H1 (cell line): ENCODE measurements at regions not wholly inside any gene's neighbourhood (a gene's known extent, or its start where the extent isn't known, plus 50 kb on each side); places are given as distances from the start of the nearest gene placed in this dataset.

Source experiments
- CTCF ChIA-PET: fragments of 300-600 bp; sonication (Branson Sonifier 250); formaldehyde crosslinking; loops from one replicate; lab custom pipeline; 2021; ENCODE audit not compliant: partially characterized antibody; lab: Charles Lee
- POLR2A ChIA-PET: fragments of 300-600 bp; sonication (Branson Sonifier 250); formaldehyde crosslinking; loops from one replicate; lab custom pipeline; 2021; ENCODE audit warnings: inconsistent platforms; ENCODE audit not compliant: partially characterized antibody; lab: Charles Lee
- DNase-seq, 2 experiments: peaks; one replicate each; pipeline versions ENCODE4 v3.0.0 to v3.0.0-alpha.2; 2010 to 2022; ENCODE audit warnings: low spot score in 2 of 2, low read depth in 1 of 2, mixed read lengths in 1 of 2
- FAIRE-seq: peaks from 2 replicates; lab custom pipeline; 2011; peaks lifted over from hg19 to GRCh38; lab: Jason Lieb, UNC
- H2AFZ ChIP-seq: 2 replicates; pipeline ENCODE4 v1.8.1; 2012; ENCODE audit warnings: low read length, inconsistent platforms
- H2AK5ac ChIP-seq: 2 replicates; pipeline ENCODE4 v1.6.1; 2013; ENCODE audit warnings: low read depth, low read length
- H2BK120ac ChIP-seq: replicated peaks from 2 replicates; pipeline ENCODE3; 2013; ENCODE audit warnings: low read depth, low read length, inconsistent platforms
- H2BK12ac ChIP-seq: 2 replicates; pipeline ENCODE4 v1.6.1; 2013; ENCODE audit warnings: low read depth, low read length
- H2BK15ac ChIP-seq: 2 replicates; pipeline ENCODE4 v1.6.1; 2013; ENCODE audit warnings: low read length
- H2BK20ac ChIP-seq: 2 replicates; pipeline ENCODE4 v1.6.1; 2013; ENCODE audit warnings: low read length
- H2BK5ac ChIP-seq: 2 replicates; pipeline ENCODE4 v1.6.1; 2013; ENCODE audit warnings: low read depth, low read length
- H3K14ac ChIP-seq: 2 replicates; pipeline ENCODE4 v1.6.1; 2013; ENCODE audit warnings: inconsistent platforms; ENCODE audit not compliant: insufficient read length
- H3K18ac ChIP-seq: 2 replicates; pipeline ENCODE4 v1.6.1; 2013; ENCODE audit warnings: low read length; ENCODE audit errors: extremely low read depth
- H3K23ac ChIP-seq: 2 replicates; pipeline ENCODE4 v1.6.1; 2013; ENCODE audit warnings: inconsistent platforms; ENCODE audit not compliant: insufficient read length
- H3K23me2 ChIP-seq: 2 replicates; pipeline ENCODE4 v1.6.1; 2013; ENCODE audit warnings: low read depth, low read length
- H3K27ac ChIP-seq: 2 replicates; pipeline ENCODE4 v1.6.1; 2011; ENCODE audit warnings: low read depth, low read length, inconsistent platforms
- H3K27me3 ChIP-seq, 4 experiments: replicated peaks in 1 of 4; 1 replicate in 1 of 4; 2 replicates in 3 of 4; pipeline versions ENCODE4 v1.6.1 to v1.8.1; 2011 to 2013; ENCODE audit warnings: low read length in 3 of 4, mild to moderate bottlenecking in 3 of 4, inconsistent platforms in 2 of 4, mixed read lengths in 2 of 4, moderate library complexity in 1 of 4; ENCODE audit not compliant: control insufficient read depth in 3 of 4, insufficient read depth in 3 of 4; ENCODE audit errors: extremely low read depth in 1 of 4
- H3K36me3 ChIP-seq, 4 experiments: 2 replicates each; pipeline versions ENCODE4 v1.6.1 to v1.8.1; 2011 to 2013; ENCODE audit warnings: mild to moderate bottlenecking in 4 of 4, low read length in 3 of 4, moderate library complexity in 2 of 4, control low read depth in 1 of 4, inconsistent platforms in 1 of 4; ENCODE audit not compliant: insufficient read depth in 4 of 4, control insufficient read depth in 2 of 4
- H3K4ac ChIP-seq: replicated peaks from 2 replicates; pipeline ENCODE3; 2013; ENCODE audit warnings: low read length, low read depth, mixed read lengths, inconsistent platforms; ENCODE audit not compliant: insufficient read length
- H3K4me1 ChIP-seq, 4 experiments: replicated peaks in 1 of 4; 1 replicate in 1 of 4; 2 replicates in 3 of 4; pipeline versions ENCODE4 v1.6.1 to v1.8.1; 2011 to 2013; ENCODE audit warnings: low read length in 3 of 4, inconsistent platforms in 2 of 4, mixed read lengths in 1 of 4; ENCODE audit not compliant: insufficient read depth in 4 of 4, control insufficient read depth in 3 of 4
- H3K4me2 ChIP-seq, 2 experiments: 2 replicates each; pipeline versions ENCODE4 v1.6.1 to v1.8.1; 2011 to 2013; ENCODE audit warnings: low read depth in 2 of 2, low read length in 2 of 2, control low read depth in 1 of 2, inconsistent platforms in 1 of 2, mild to moderate bottlenecking in 1 of 2; ENCODE audit not compliant: insufficient read depth in 1 of 2
- H3K4me3 ChIP-seq, 4 experiments: fragments of 200-600, 300-600 bp in 1 of 4; sonication (generic), shearing (Covaris generic), sonication (Bioruptor Twin) in 1 of 4; 2 replicates each; pipeline versions ENCODE4 v1.5.1 to v1.8.1; 2011 to 2016; ENCODE audit warnings: low read length in 4 of 4, low read depth in 3 of 4, control low read depth in 2 of 4, inconsistent platforms in 2 of 4, mild to moderate bottlenecking in 2 of 4, mixed read lengths in 1 of 4, moderate library complexity in 1 of 4; ENCODE audit not compliant: insufficient read depth in 2 of 4; ENCODE audit errors: extremely low read depth in 1 of 4
- H3K56ac ChIP-seq: replicated peaks from 2 replicates; pipeline ENCODE3; 2013; ENCODE audit warnings: low read depth, mild to moderate bottlenecking, mixed read lengths, low read length, inconsistent platforms; ENCODE audit not compliant: insufficient read length
- H3K79me1 ChIP-seq: 2 replicates; pipeline ENCODE4 v1.6.1; 2013; ENCODE audit warnings: low read depth, low read length, control low read depth
- H3K79me2 ChIP-seq, 2 experiments: 2 replicates each; pipeline versions ENCODE4 v1.6.1 to v1.8.1; 2012 to 2013; ENCODE audit warnings: low read length in 2 of 2, mild to moderate bottlenecking in 2 of 2, inconsistent platforms in 1 of 2; ENCODE audit not compliant: insufficient read depth in 2 of 2, control insufficient read depth in 1 of 2
- H3K9ac ChIP-seq, 4 experiments: replicated peaks in 1 of 4; 1 replicate in 1 of 4; 2 replicates in 3 of 4; pipeline versions ENCODE4 v1.6.1 to v1.8.1; 2011 to 2013; ENCODE audit warnings: low read depth in 3 of 4, low read length in 3 of 4, control low read depth in 2 of 4, mild to moderate bottlenecking in 2 of 4, moderate library complexity in 2 of 4, inconsistent platforms in 1 of 4; ENCODE audit errors: extremely low read depth in 1 of 4
- H3K9me3 ChIP-seq, 2 experiments: 2 replicates each; pipeline versions ENCODE4 v1.6.1 to v1.8.1; 2012 to 2013; ENCODE audit warnings: mild to moderate bottlenecking in 2 of 2, moderate library complexity in 2 of 2, control low read depth in 1 of 2, inconsistent platforms in 1 of 2, low read depth in 1 of 2, low read length in 1 of 2, mixed read lengths in 1 of 2; ENCODE audit not compliant: insufficient read depth in 2 of 2
- H4K20me1 ChIP-seq, 2 experiments: replicated peaks in 1 of 2; 2 replicates each; pipeline versions ENCODE3 to v1.8.1; 2011 to 2013; ENCODE audit warnings: inconsistent platforms in 2 of 2, low read length in 2 of 2, mild to moderate bottlenecking in 1 of 2; ENCODE audit not compliant: insufficient read depth in 2 of 2, control insufficient read depth in 1 of 2
- H4K5ac ChIP-seq: 2 replicates; pipeline ENCODE4 v1.6.1; 2013; ENCODE audit warnings: low read length, low read depth, mixed read lengths, inconsistent platforms; ENCODE audit not compliant: insufficient read length
- H4K8ac ChIP-seq: 2 replicates; pipeline ENCODE4 v1.8.0; 2013; ENCODE audit warnings: mild to moderate bottlenecking, moderate library complexity, low read length, inconsistent platforms; ENCODE audit not compliant: insufficient read depth; ENCODE audit errors: extremely low read depth
- H4K91ac ChIP-seq: replicated peaks from 2 replicates; pipeline ENCODE3; 2013; ENCODE audit warnings: low read length, mixed read lengths, inconsistent platforms; ENCODE audit not compliant: insufficient read length
- RFX5 ChIP-seq: IDR thresholded peaks from 2 replicates; pipeline ENCODE4 v1.6.1; 2011; ENCODE audit warnings: low read depth, low read length, improper control_type of control experiment, borderline replicate concordance
- USF2 ChIP-seq: IDR thresholded peaks from 2 replicates; pipeline ENCODE4 v1.6.1; 2011; ENCODE audit warnings: low read length, improper control_type of control experiment
- WGBS, 2 experiments: shearing (Covaris generic) in 1 of 2; methylation state at CpG; one replicate each; pipeline versions ENCODE4 v1.1.6 to v1.1.7; 2013 to 2015; ENCODE audit warnings: low lambda C conversion rate in 2 of 2, mixed read lengths in 2 of 2, inconsistent platforms in 1 of 2, low coverage in 1 of 2, missing lambda C conversion rate in 1 of 2; ENCODE audit not compliant: insufficient replicate concordance in 2 of 2, insufficient coverage in 1 of 2, insufficient read length in 1 of 2; ENCODE audit errors: extremely low coverage in 1 of 2, missing lambda C conversion rate in 1 of 2; 5-methylcytosine and 5-hydroxymethylcytosine counted together

GRCh38 chr18:44474067-44474411 is 206.6 kb upstream of the SETBP1 start:
- Histone ChIP-seq H4K5ac (no peak overlapping the region), H2BK15ac (no peak overlapping the region), H3K4me1 (no peaks in the 10 kb centered on the region)
- TF ChIP-seq RFX5: no peak
- no peak for TF ChIP-seq USF2
- TF ChIP-seq, all 59 proteins: peak for 0
- Histone ChIP-seq H2BK120ac (no peak overlapping the region), H3K23ac (no peak overlapping the region), H3K9ac (no peak overlapping the region), H3K14ac (no peak overlapping the region), H3K36me3 (no peaks in the 10 kb centered on the region), H3K79me1 (no peaks in the 10 kb centered on the region), H3K9me3 (peaks cover 0 to 7% of the 10 kb centered on the region in 2 experiments; a peak in 1 of 4 replicates), H4K91ac (no peak overlapping the region), H3K27ac (no peak overlapping the region), H3K23me2 (no peaks in the 10 kb centered on the region), H3K18ac (no peak overlapping the region), H3K4ac (no peak overlapping the region), H4K20me1 (no peaks in the 10 kb centered on the region), H3K27me3 (no peaks in the 10 kb centered on the region), H2AK5ac (no peak overlapping the region), H2BK20ac (no peak overlapping the region), H2BK5ac (no peak overlapping the region), H3K4me3 (no peak overlapping the region), H3K56ac (no peak overlapping the region), H3K4me2 (no peak overlapping the region), H4K8ac (no peak overlapping the region), H3K79me2 (no peaks in the 10 kb centered on the region), H2AFZ (no peak overlapping the region), H2BK12ac (no peak overlapping the region)
- DNase-seq (no peak), FAIRE-seq (no peak)
- CTCF ChIA-PET: no interaction called here
- WGBS, 2 experiments: 86% methylated on average over 3 of the region's 3 CpGs; no CpG with 5 or more reads in 1 of the 2 experiments
- POLR2A ChIA-PET: no interaction called here
